ENCODE measurements at regions not wholly inside any gene's neighbourhood (a gene's known extent, or its start where the extent isn't known, plus 50 kb on each side); places are given as distances from the start of the nearest gene placed in this dataset.

DNA sequence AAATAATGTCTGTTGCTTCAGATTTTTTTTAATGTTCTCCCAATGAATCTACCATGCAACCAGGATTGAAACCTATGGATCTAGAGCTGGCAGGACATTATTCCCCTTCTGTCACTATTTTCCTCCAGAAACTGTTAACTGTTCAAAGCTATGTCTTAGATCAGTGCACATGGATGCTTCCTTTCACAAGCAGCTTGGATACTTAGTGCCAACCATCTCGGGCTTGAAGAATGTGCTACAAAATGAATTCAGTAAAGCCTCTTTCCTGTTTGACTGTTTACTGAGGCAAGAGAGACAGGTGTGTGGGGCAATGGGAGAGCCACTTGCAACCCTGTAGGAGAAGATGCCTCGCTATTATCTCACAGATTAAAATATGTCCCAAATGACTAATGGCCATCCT is 774.8 kb downstream of the KCTD16 start:
- no CpG with 5 or more reads among the region's 2 CpGs for WGBS, 2 experiments (ENCODE audit: extremely low coverage in 2 of 2, insufficient read length in 1 of 2)

More for the DNA sequence above, 774.8 kb downstream of the KCTD16 start:
- H3K14ac ChIP-seq (replicated peaks; ENCODE audit: low read depth, low read length): no peak overlapping the region
- no peaks in the 10 kb centered on the region for H3K9me1 ChIP-seq (ENCODE audit: insufficient read depth, low read length)
- ATAC-seq (ENCODE audit: low read depth) (no peak), DNase-seq (no peak)
- no peak overlapping the region for H4K5ac ChIP-seq (ENCODE audit: low read depth, low read length)
- BruUV-seq (replicated peaks): no TSS peak
- H3K36me3 ChIP-seq (ENCODE audit: control insufficient read depth, insufficient read depth, low read length): no peaks in the 10 kb centered on the region
- no peak overlapping the region for H3K23ac ChIP-seq (ENCODE audit: low read depth, low read length)
- H3K27ac ChIP-seq (ENCODE audit: insufficient read depth, low read length): no peak overlapping the region
- H2BK5ac ChIP-seq (ENCODE audit: low read depth, low read length, poor library complexity, severe bottlenecking): no peak overlapping the region
- no peak overlapping the region for H3K4me3 ChIP-seq (ENCODE audit: insufficient read depth, low read depth, low read length)
- H3K4ac ChIP-seq (ENCODE audit: low read depth, low read length): no peak overlapping the region
- no peak overlapping the region for H3K56ac ChIP-seq (ENCODE audit: extremely low read depth, insufficient read depth, low read length)
- dilution Hi-C loops (cut with HindIII; ENCODE audit: low sequenced_read_pairs, unreplicated experiment) (no loop called here), intact Hi-C loops (cut with micrococcal nuclease) (no loop called here), in situ Hi-C loops (cut with MboI; ENCODE audit: low sequenced_read_pairs) (no loop called here)
- ChIA-PET CTCF (interaction anchor here (0.5 kb wide), 1 partner anchor 273 kb away, joined by 3 read pairs; no protein-coding TSS in a partner anchor), POLR2A (ENCODE audit: unreplicated experiment) (no interaction called here)
- no peaks in the 10 kb centered on the region for H4K20me1 ChIP-seq (ENCODE audit: insufficient read depth, low read length)
- H3K27me3 ChIP-seq (ENCODE audit: control insufficient read depth, insufficient read depth, low read length): no peaks in the 10 kb centered on the region
- H3K9ac ChIP-seq (ENCODE audit: low read depth, low read length): no peak overlapping the region
- TF ChIP-seq MAFK (IDR thresholded peaks at IDR 0.05; ENCODE audit: low read depth, low read length) (no peak), RAD21 (IDR thresholded peaks at IDR 0.05; ENCODE audit: low read length) (no peak), MXI1 (IDR thresholded peaks at IDR 0.05; ENCODE audit: borderline replicate concordance, low read depth, low read length) (no peak), POLR2A (IDR thresholded peaks at IDR 0.05; ENCODE audit: low read depth, low read length) (no peak), CEBPB (IDR thresholded peaks at IDR 0.05; ENCODE audit: low read depth, low read length) (no peak), MAZ (IDR thresholded peaks at IDR 0.05; ENCODE audit: borderline replicate concordance, low read depth, low read length) (no peak), SMC3 (IDR thresholded peaks at IDR 0.05; ENCODE audit: low read depth, low read length) (no peak), RCOR1 (IDR thresholded peaks at IDR 0.05; ENCODE audit: insufficient replicate concordance, low read length) (no peak), BHLHE40 (IDR thresholded peaks at IDR 0.05; ENCODE audit: low read depth, low read length) (no peak), FOS (IDR thresholded peaks at IDR 0.05; ENCODE audit: low read depth, low read length) (no peak)
- TF ChIP-seq, protein P1, sequence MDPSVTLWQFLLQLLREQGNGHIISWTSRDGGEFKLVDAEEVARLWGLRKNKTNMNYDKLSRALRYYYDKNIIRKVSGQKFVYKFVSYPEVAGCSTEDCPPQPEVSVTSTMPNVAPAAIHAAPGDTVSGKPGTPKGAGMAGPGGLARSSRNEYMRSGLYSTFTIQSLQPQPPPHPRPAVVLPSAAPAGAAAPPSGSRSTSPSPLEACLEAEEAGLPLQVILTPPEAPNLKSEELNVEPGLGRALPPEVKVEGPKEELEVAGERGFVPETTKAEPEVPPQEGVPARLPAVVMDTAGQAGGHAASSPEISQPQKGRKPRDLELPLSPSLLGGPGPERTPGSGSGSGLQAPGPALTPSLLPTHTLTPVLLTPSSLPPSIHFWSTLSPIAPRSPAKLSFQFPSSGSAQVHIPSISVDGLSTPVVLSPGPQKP (IDR thresholded peaks at IDR 0.05; ENCODE audit: borderline replicate concordance, low read depth, low read length): no peak
- TF ChIP-seq, protein P2, sequence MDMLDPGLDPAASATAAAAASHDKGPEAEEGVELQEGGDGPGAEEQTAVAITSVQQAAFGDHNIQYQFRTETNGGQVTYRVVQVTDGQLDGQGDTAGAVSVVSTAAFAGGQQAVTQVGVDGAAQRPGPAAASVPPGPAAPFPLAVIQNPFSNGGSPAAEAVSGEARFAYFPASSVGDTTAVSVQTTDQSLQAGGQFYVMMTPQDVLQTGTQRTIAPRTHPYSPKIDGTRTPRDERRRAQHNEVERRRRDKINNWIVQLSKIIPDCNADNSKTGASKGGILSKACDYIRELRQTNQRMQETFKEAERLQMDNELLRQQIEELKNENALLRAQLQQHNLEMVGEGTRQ (IDR thresholded peaks at IDR 0.05; ENCODE audit: low read depth, low read length): no peak
- TF ChIP-seq, protein P3, sequence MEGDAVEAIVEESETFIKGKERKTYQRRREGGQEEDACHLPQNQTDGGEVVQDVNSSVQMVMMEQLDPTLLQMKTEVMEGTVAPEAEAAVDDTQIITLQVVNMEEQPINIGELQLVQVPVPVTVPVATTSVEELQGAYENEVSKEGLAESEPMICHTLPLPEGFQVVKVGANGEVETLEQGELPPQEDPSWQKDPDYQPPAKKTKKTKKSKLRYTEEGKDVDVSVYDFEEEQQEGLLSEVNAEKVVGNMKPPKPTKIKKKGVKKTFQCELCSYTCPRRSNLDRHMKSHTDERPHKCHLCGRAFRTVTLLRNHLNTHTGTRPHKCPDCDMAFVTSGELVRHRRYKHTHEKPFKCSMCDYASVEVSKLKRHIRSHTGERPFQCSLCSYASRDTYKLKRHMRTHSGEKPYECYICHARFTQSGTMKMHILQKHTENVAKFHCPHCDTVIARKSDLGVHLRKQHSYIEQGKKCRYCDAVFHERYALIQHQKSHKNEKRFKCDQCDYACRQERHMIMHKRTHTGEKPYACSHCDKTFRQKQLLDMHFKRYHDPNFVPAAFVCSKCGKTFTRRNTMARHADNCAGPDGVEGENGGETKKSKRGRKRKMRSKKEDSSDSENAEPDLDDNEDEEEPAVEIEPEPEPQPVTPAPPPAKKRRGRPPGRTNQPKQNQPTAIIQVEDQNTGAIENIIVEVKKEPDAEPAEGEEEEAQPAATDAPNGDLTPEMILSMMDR (conservative IDR thresholded peaks at IDR 0.05; ENCODE audit: low read depth, low read length): no peak
- no peak overlapping the region for H2BK15ac ChIP-seq (ENCODE audit: low read depth, low read length)
- no peak overlapping the region for H4K8ac ChIP-seq (ENCODE audit: low read depth in 2 of 2, low read length in 2 of 2)
- H3K4me2 ChIP-seq (ENCODE audit: low read depth, low read length): no peak overlapping the region
- H4K91ac ChIP-seq (ENCODE audit: insufficient read depth, low read depth, low read length): no peak overlapping the region
- H2AK5ac ChIP-seq (ENCODE audit: low read depth, low read length): no peak overlapping the region
- H2AK9ac ChIP-seq (replicated peaks; ENCODE audit: low read depth, low read length, poor library complexity): no peak overlapping the region
- no peak overlapping the region for H2AFZ ChIP-seq (replicated peaks; ENCODE audit: low read length, poor library complexity)
- no peaks in the 10 kb centered on the region for H3K9me3 ChIP-seq (ENCODE audit: control insufficient read depth, insufficient read depth, low read length)
- H2BK120ac ChIP-seq (ENCODE audit: low read depth, low read length): no peak overlapping the region
- no peak overlapping the region for H3K18ac ChIP-seq (ENCODE audit: low read depth, low read length)
- no peaks in the 10 kb centered on the region for H3K4me1 ChIP-seq (ENCODE audit: control insufficient read depth, insufficient read depth, low read length)
- H3K79me1 ChIP-seq (ENCODE audit: low read depth in 1 of 2, low read length in 2 of 2): no peaks in the 10 kb centered on the region
- no peak overlapping the region for H2BK20ac ChIP-seq (ENCODE audit: low read depth, low read length)

Measured in IMR-90 (cell line).